ENCODE measurements at regions not wholly inside any gene's neighbourhood (a gene's known extent, or its start where the extent isn't known, plus 50 kb on each side); places are given as distances from the start of the nearest gene placed in this dataset.
"Not testable (repeated sequence)": the region's sequence is repeated elsewhere in the genome, so short reads cannot be mapped to it uniquely, and the experiment has no call there.

DNA sequence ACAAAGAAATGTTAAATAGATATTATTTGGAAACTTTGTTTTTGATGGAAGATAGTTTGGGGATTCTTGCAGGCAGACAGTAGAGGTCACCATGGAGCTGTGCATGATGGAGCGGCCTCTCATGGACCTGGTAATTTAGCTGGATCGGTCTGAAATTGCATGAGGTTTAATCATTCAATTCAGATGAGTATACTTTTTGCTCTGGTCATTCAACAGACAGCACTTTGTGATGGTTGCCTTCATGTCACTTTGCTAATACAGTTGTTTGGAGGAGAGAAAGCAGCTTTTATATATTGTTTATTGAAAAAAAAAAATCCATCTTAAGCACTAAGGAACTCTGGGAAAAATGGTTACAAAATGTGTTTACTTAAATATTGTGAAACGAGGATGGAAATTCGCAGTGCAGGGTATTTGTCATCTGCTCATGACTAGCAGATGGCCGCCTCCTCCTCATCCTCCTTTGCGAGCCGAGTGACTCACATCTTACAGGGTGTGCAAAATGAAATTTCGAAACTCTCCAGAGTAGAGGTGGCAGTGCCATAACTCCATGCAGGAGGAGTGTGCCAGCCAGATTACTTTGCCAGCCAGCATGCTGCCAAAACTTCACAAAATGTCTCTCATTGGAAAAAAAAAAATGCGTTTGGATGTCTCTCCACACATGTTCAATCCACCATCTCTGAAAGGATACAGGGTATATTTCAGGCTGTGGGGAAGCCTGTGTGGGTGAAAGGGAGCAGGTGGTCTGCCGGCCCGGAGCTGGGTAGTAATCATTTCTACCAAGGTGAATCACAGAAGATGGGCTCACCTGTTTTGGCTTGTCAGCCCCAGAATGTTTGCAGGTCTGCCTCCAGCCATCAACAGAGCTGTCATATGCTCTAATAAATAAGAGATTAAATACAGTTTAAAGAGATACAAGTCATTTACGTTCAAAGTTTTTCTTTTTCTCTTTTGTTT is 314.9 kb upstream of the DIPK2B start:
- H3K36me3 ChIP-seq (ENCODE audit: control insufficient read depth, insufficient read depth, low read length) = no peaks in the 10 kb centered on the region
- TF ChIP-seq, protein P1, sequence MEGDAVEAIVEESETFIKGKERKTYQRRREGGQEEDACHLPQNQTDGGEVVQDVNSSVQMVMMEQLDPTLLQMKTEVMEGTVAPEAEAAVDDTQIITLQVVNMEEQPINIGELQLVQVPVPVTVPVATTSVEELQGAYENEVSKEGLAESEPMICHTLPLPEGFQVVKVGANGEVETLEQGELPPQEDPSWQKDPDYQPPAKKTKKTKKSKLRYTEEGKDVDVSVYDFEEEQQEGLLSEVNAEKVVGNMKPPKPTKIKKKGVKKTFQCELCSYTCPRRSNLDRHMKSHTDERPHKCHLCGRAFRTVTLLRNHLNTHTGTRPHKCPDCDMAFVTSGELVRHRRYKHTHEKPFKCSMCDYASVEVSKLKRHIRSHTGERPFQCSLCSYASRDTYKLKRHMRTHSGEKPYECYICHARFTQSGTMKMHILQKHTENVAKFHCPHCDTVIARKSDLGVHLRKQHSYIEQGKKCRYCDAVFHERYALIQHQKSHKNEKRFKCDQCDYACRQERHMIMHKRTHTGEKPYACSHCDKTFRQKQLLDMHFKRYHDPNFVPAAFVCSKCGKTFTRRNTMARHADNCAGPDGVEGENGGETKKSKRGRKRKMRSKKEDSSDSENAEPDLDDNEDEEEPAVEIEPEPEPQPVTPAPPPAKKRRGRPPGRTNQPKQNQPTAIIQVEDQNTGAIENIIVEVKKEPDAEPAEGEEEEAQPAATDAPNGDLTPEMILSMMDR (IDR thresholded peaks at IDR 0.05; ENCODE audit: insufficient read depth, low read depth, low read length) = peak; percentile 64
- CTCF ChIA-PET = interaction anchor here (0.6 to 2.1 kb wide), 11 partner anchors 12 to 893 kb away, joined by 3 to 9 read pairs (median 5); no protein-coding TSS in a partner anchor
- no peaks in the 10 kb centered on the region for H3K27me3 ChIP-seq (ENCODE audit: control insufficient read depth, insufficient read depth, low read length)
- DNase-seq (ENCODE audit: low read depth) = peak; percentile 82
- no peak overlapping the region for H3K4me3 ChIP-seq (ENCODE audit: low read depth, low read length)
- POLR2A ChIA-PET = interaction anchor here (0.6 to 1.5 kb wide), 3 partner anchors 195 to 250 kb away, joined by 3 to 5 read pairs (median 3); no protein-coding TSS in a partner anchor

DNA sequence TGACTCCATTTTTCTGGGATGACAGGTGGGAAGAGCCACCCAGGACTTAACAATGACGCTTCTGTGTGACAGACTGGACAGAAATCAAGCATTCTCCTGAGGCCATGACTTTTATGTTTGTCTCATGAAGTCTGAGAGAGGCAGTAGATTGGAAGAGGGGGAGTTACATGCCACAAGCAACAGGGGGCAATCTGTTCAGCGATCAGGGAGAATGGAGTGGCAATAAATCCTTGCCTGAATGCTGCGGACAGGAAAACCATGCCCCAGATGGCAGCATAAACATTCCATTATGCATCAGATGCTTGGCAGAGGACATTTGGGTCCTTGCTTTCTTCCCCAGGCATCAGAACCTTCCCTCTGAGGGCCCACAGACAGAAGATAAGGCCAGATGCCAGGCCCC is 312.4 kb upstream of the DIPK2B start:
- H3K4me3 ChIP-seq (ENCODE audit: low read depth, low read length) = no peak overlapping the region
- no peak for DNase-seq (ENCODE audit: low read depth)
- TF ChIP-seq, protein P1 (IDR thresholded peaks at IDR 0.05; ENCODE audit: insufficient read depth, low read depth, low read length) = no peak
- H3K27me3 ChIP-seq (ENCODE audit: control insufficient read depth, insufficient read depth, low read length) = no peaks in the 10 kb centered on the region
- CTCF ChIA-PET = no interaction called here
- POLR2A ChIA-PET = no interaction called here
- no peaks in the 10 kb centered on the region for H3K36me3 ChIP-seq (ENCODE audit: control insufficient read depth, insufficient read depth, low read length)

DNA sequence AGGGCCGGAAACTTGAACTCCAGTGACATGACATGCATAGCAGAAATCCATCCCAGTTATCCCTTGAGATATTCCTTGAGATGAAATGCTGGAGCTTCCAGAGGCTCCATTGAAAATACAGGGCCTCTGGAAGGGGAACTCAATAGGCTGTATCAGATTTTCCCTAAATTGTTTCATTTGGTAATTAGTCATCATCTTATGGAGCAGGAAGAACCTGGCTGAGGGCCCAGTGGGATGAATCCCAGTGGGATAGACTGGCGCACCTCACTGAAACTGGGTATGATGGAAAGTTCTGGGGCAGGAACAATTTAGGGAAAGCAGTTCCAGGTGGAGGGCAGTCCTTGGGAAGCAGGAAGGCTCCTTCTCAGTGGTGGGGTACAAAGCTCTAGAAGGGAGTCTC is 307.8 kb upstream of the DIPK2B start:
- ChIA-PET POLR2A (interaction anchor here (0.7 kb wide), 1 partner anchor 244 kb away, joined by 4 read pairs; no protein-coding TSS in a partner anchor), CTCF (interaction anchor here (0.6 to 0.7 kb wide), 2 partner anchors 234 to 332 kb away, joined by 3 read pairs; no protein-coding TSS in a partner anchor)
- H3K27me3 ChIP-seq (ENCODE audit: control insufficient read depth, insufficient read depth, low read length) = no peaks in the 10 kb centered on the region
- no peak for DNase-seq (ENCODE audit: low read depth)
- TF ChIP-seq, protein P1 (IDR thresholded peaks at IDR 0.05; ENCODE audit: insufficient read depth, low read depth, low read length) = no peak
- no peak overlapping the region for H3K4me3 ChIP-seq (ENCODE audit: low read depth, low read length)
- no peaks in the 10 kb centered on the region for H3K36me3 ChIP-seq (ENCODE audit: control insufficient read depth, insufficient read depth, low read length)

DNA sequence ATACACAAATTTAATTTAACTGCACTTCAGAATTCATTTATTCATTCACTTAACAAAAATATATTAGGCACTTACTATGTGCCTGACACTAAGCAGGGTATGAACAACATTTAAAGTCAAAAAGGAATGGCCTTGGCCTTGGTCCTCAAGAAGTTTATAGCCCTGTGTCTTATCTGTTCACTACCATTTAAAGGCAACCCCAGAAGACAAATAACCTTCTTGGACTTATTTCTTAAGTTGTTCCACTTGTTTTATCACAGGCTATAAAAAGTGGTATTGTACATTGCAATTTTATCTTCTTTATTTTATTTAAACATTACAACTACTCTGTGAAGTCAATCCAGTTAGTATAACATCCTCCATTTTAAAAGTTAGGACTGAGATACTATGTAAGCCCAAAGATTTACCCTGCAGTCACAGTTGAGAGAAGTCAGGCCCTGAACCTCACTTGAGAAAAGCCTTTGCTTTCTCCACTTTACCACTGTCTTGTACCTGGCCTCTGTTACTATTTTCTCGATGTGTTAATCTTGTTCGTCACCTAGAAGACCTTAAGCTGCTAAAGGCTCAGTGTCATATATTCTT is 305.6 kb upstream of the DIPK2B start:
- Histone ChIP-seq H3K36me3 (ENCODE audit: control insufficient read depth, insufficient read depth, low read length) (no peaks in the 10 kb centered on the region), H3K27me3 (ENCODE audit: control insufficient read depth, insufficient read depth, low read length) (no peaks in the 10 kb centered on the region), H3K4me3 (ENCODE audit: low read depth, low read length) (no peak overlapping the region)
- POLR2A ChIA-PET = no interaction called here
- CTCF ChIA-PET = no interaction called here
- DNase-seq (ENCODE audit: low read depth) = no peak
- TF ChIP-seq, protein P1 (IDR thresholded peaks at IDR 0.05; ENCODE audit: insufficient read depth, low read depth, low read length) = no peak

DNA sequence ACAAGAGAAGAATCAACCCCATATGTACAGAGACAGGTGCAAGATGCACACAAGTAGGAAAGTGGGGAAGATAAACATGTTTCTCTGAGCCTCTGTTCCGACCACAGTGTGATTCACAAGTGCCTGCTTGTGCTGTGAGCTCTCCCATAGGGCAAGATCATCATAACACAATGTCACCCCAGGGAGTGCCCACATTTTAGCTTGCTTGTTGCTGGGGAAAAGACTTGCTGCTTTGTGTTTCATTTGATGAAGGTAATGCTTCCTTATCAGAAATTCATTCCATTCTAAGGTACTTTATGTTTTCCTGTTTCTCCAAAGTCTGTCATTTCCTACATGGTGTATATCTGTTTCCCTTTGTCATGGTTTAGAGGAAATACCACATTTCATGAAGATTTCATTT is 304.5 kb upstream of the DIPK2B start:
- TF ChIP-seq, protein P1 (IDR thresholded peaks at IDR 0.05; ENCODE audit: insufficient read depth, low read depth, low read length) = no peak
- POLR2A ChIA-PET = no interaction called here
- Histone ChIP-seq H3K36me3 (ENCODE audit: control insufficient read depth, insufficient read depth, low read length) (no peaks in the 10 kb centered on the region), H3K27me3 (ENCODE audit: control insufficient read depth, insufficient read depth, low read length) (no peaks in the 10 kb centered on the region), H3K4me3 (ENCODE audit: low read depth, low read length) (no peak overlapping the region)
- no peak for DNase-seq (ENCODE audit: low read depth)
- CTCF ChIA-PET = no interaction called here

DNA sequence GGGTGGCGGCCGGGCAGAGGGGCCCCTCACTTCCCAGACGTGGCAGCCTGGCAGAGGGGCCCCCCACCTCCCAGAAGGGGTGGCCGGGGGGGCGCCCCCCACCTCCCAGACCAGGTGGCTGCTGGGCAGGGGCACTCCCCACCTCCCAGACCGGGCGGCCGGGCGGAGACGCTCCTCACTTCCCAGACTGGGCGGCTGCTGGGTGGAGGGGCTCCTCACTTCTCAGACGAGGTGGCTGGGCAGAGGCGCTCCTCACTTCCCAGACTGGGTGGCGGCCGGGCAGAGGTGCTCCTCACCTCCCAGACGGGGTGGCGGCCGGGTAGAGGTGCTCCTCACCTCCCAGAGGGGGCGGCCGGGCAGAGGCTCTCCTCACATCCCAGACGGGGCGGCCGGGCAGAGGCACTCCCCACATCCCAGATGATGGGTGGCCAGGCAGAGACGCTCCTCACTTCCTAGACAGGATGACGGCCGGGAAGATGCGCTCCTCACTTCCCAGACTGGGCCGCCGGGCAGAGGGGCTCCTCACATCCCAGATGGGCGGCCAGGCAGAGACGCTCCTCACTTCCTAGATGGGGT is 303.2 kb upstream of the DIPK2B start:
- H3K27me3 ChIP-seq (ENCODE audit: control insufficient read depth, insufficient read depth, low read length); POLR2A ChIA-PET; DNase-seq (ENCODE audit: low read depth); CTCF ChIA-PET; H3K36me3 ChIP-seq (ENCODE audit: control insufficient read depth, insufficient read depth, low read length); H3K4me3 ChIP-seq (ENCODE audit: low read depth, low read length): not testable (repeated sequence)

Measured in BJ (cell line).